Pancreas (tissue), 10 donors: ENCODE measurements at regions not wholly inside any gene's neighbourhood (a gene's known extent, or its start where the extent isn't known, plus 50 kb on each side); places are given as distances from the start of the nearest gene placed in this dataset.

ENCODE experiments used
- ATAC-seq, 4 donors: fragments of 200-7000 bp; cut with Tn5 transposase; one replicate each; pipeline versions ENCODE4 v1.8.0 to v1.9.1; 2020; ENCODE audit warnings: mild to moderate bottlenecking in 4 of 4, moderate library complexity in 4 of 4
- DNase-seq, 6 donors: peaks; one replicate each; pipeline ENCODE4 v3.0.0-alpha.2; 2020
- FAIRE-seq: peaks from 2 replicates; lab custom pipeline; 2012; peaks lifted over from hg19 to GRCh38; lab: Jason Lieb, UNC
- H3K27ac ChIP-seq, 4 donors: fragments of 200-600 bp; sonication (generic); 1 replicate in 3 of 4; 2 replicates in 1 of 4; pipeline versions ENCODE4 v1.5.0 to v1.8.0; 2020
- H3K27me3 ChIP-seq, 4 donors: fragments of 200-600 bp; one replicate each; pipeline ENCODE4 v1.8.0; 2021
- H3K36me3 ChIP-seq, 3 donors: fragments of 200-600 bp; sonication (generic) in 1 of 3; one replicate each; pipeline versions ENCODE4 v1.5.0 to v1.8.0; 2020 to 2021
- H3K4me1 ChIP-seq, 3 donors: fragments of 200-600 bp; one replicate each; pipeline ENCODE4 v1.8.0; 2021
- H3K4me3 ChIP-seq, 4 donors: fragments of 200-600 bp; sonication (generic) in 2 of 4; one replicate each; pipeline versions ENCODE4 v1.5.0 to v1.8.0; 2020 to 2021
- H3K9me3 ChIP-seq, 4 donors: fragments of 200-600 bp; one replicate each; pipeline ENCODE4 v1.8.0; 2021
- WGBS, 2 donors: extraction: QIAGEN DNeasy Blood & Tissue Kit; methylation state at CpG; one replicate each; pipeline ENCODE4 v1.1.7; 2013; 5-methylcytosine and 5-hydroxymethylcytosine counted together
- intact Hi-C, 3 donors: fragments of 100-400 bp; cut with DNase I; formaldehyde crosslinking; loops; one replicate each; pipeline versions ENCODE4 v1.11.1 to v1.14.2; 2022
- TF ChIP-seq, protein P1 (sequence below), 4 donors: fragments of 200-600 bp; sonication (generic) in 3 of 4; IDR thresholded peaks; one replicate each; pipeline versions ENCODE4 v1.5.0 to v1.8.0; 2021; ENCODE audit warnings: antibody characterized with exemption in 4 of 4
- donor health status: healthy with polysubstance abuse.
- donor health status: DM: no; HTN: no; CAD: no; lungs with moderate emphysema.
- donor health status: DM: no; HTN: no; CAD: no.
- donor health status: control.
- donor health status: control.
- donor health status: Bipolar disorder and iron deficiency.
- donor health status: DM: yes; HTN: yes; CAD: no.
- donor health status: DM: no; HTN: no; CAD: no.
- donor health status: DM: no; HTN: no; CAD: no.
- donor health status: DM: yes; HTN: yes; CAD: no.

- H3K4me1 ChIP-seq: no peaks in the 10 kb centered on the region
- no peaks in the 10 kb centered on the region for H3K27me3 ChIP-seq
- DNase-seq (no peak), FAIRE-seq (no peak), ATAC-seq (no peak)
- TF ChIP-seq, protein P1, sequence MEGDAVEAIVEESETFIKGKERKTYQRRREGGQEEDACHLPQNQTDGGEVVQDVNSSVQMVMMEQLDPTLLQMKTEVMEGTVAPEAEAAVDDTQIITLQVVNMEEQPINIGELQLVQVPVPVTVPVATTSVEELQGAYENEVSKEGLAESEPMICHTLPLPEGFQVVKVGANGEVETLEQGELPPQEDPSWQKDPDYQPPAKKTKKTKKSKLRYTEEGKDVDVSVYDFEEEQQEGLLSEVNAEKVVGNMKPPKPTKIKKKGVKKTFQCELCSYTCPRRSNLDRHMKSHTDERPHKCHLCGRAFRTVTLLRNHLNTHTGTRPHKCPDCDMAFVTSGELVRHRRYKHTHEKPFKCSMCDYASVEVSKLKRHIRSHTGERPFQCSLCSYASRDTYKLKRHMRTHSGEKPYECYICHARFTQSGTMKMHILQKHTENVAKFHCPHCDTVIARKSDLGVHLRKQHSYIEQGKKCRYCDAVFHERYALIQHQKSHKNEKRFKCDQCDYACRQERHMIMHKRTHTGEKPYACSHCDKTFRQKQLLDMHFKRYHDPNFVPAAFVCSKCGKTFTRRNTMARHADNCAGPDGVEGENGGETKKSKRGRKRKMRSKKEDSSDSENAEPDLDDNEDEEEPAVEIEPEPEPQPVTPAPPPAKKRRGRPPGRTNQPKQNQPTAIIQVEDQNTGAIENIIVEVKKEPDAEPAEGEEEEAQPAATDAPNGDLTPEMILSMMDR (IDR thresholded peaks at IDR 0.05): no peak
- no peak overlapping the region for H3K4me3 ChIP-seq
- 90 to 95% methylated on average over 5 of the region's 5 CpGs for WGBS, 2 donors
- H3K27ac ChIP-seq: no peak overlapping the region
- H3K9me3 ChIP-seq: no peaks in the 10 kb centered on the region
- intact Hi-C loops: no loop called here
- no peaks in the 10 kb centered on the region for H3K36me3 ChIP-seq
These were observed 132.9 kb upstream of the SIX2 start for GRCh38 chr2:45141883-45142866.

DNA sequence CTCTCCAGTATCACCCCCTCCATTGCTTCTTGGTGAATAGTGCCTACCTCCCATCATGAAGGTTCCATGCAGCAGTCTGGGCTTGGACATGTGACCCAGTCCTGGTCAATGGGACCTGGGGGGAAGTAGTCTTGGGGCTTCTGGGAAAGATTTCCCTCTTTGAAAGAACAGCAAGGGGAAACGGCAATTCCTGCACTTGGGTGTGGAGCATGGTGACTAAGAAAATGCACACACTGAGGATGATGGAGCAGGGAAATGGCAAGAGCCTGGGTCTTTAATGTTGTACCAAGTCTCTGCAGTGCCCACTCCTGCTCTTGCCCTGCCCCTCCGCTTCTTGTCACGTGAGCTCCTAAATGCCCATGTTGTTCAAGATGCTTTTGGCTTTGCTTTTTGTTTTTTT, 131.4 kb upstream of the SIX2 start:
- ATAC-seq (no peak), FAIRE-seq (no peak), DNase-seq (no peak)
- H3K27me3 ChIP-seq: no peaks in the 10 kb centered on the region
- intact Hi-C loops: no loop called here
- 91 to 96% methylated on average over 3 of the region's 3 CpGs for WGBS, 2 donors
- TF ChIP-seq, protein P1 (IDR thresholded peaks at IDR 0.05): no peak
- no peaks in the 10 kb centered on the region for H3K9me3 ChIP-seq
- H3K4me3 ChIP-seq: no peak overlapping the region
- H3K36me3 ChIP-seq: no peaks in the 10 kb centered on the region
- no peak overlapping the region for H3K27ac ChIP-seq
- no peaks in the 10 kb centered on the region for H3K4me1 ChIP-seq

GRCh38 chr2:45138904-45139303, 129.7 kb upstream of the SIX2 start:
- TF ChIP-seq, protein P1 (IDR thresholded peaks at IDR 0.05): no peak
- no peak overlapping the region for H3K27ac ChIP-seq
- H3K4me1 ChIP-seq: no peaks in the 10 kb centered on the region
- H3K4me3 ChIP-seq: no peak overlapping the region
- FAIRE-seq: no peak
- H3K9me3 ChIP-seq: no peaks in the 10 kb centered on the region
- DNase-seq: no peak
- ATAC-seq: no peak
- no peaks in the 10 kb centered on the region for H3K27me3 ChIP-seq
- intact Hi-C loops: no loop called here
- 83 to 93% methylated on average over 4 of the region's 4 CpGs for WGBS, 2 donors
- no peaks in the 10 kb centered on the region for H3K36me3 ChIP-seq

DNA sequence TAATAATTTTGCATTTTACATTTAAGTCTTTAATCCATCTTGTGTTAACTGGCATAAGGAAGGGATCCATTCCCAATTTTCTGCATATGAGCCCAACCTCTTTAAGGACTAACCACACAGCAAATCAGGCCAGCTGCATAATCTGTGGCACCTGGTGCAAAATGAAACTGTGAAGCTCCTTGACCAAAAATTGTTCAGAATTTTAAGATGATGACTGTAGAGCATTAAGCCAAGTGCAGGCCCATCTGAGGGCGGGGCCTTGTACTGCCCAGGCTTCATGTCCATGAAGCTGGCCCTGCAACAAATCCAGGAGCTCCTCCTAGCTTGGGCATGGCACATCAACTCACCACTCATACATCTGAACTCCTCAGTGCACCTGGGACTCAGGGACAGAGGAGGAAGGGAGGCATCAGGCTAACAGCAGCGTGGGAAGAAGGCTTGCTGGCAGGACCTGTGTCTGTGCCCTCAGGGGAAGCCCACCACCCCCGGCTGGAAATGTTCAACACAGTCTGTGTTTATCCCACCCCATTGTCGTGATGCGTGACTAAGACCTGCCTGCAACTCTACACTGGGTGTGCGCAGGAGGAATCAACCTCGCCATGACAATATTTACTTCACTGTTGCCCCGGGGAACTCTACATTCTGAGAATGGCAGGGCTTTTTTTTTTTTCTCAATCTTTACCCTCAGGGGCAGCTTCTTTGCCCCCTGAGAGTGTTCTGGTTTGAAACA, 128.9 kb upstream of the SIX2 start:
- no peak overlapping the region for H3K27ac ChIP-seq
- no peaks in the 10 kb centered on the region for H3K27me3 ChIP-seq
- no peak overlapping the region for H3K4me3 ChIP-seq
- FAIRE-seq: no peak
- DNase-seq: no peak
- WGBS, 2 donors: 87 to 93% methylated on average over 8 of the region's 8 CpGs
- H3K9me3 ChIP-seq: no peaks in the 10 kb centered on the region
- no peak for ATAC-seq
- no peaks in the 10 kb centered on the region for H3K4me1 ChIP-seq
- TF ChIP-seq, protein P1 (IDR thresholded peaks at IDR 0.05): no peak
- no peaks in the 10 kb centered on the region for H3K36me3 ChIP-seq
- intact Hi-C loops: no loop called here
